ENCODE measurements at regions not wholly inside any gene's neighbourhood (a gene's known extent, or its start where the extent isn't known, plus 50 kb on each side); places are given as distances from the start of the nearest gene placed in this dataset.

DNA sequence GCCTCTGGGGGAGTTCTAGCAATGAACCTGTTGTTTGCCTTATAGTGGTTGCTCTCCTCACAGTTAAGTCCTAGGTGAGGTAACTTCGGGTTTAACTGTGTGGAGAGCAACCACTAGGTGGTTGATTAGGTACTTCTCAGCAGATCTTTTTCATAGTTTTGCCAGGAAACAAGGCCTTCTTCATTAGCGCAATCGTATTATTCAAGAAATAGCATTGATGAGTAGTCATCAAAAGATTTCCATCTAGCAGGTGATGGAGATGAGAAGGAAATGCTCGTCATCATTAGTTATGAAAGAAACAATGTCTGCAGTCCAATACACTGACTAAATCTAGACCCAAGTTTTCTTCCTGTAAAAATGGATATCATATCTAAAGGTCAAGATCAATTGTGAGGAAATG, 923.3 kb downstream of the AACS start:
- no peaks in the 10 kb centered on the region for H3K27me3 ChIP-seq (replicated peaks in 1 of 2; ENCODE audit: control insufficient read depth in 2 of 2, insufficient read depth in 2 of 2, low read length in 1 of 2)
- H3K79me2 ChIP-seq (ENCODE audit: control insufficient read depth, insufficient read depth, low read length): no peaks in the 10 kb centered on the region
- ChIA-PET RAD21 (ENCODE audit: unreplicated experiment) (no interaction called here), POLR2A (no interaction called here), CTCF (no interaction called here), SMC1A (ENCODE audit: uncharacterized antibody, unreplicated experiment) (no interaction called here)
- 63% methylated on average over 4 of the region's 4 CpGs for WGBS (ENCODE audit: insufficient coverage, insufficient replicate concordance, low lambda C conversion rate, missing lambda C conversion rate)
- in situ Hi-C loops (cut with MboI): no loop called here
- H3K9me3 ChIP-seq (replicated peaks; ENCODE audit: control insufficient read depth, insufficient read depth, low read length): no peaks in the 10 kb centered on the region
- H3K36me3 ChIP-seq (ENCODE audit: control insufficient read depth in 2 of 2, insufficient read depth in 2 of 2, low read length in 1 of 2): no peaks in the 10 kb centered on the region
- no peak overlapping the region for H2AFZ ChIP-seq (ENCODE audit: control insufficient read depth, low read depth, low read length)
- FAIRE-seq (no peak), DNase-seq (ENCODE audit: low read depth, low spot score) (no peak), ATAC-seq (no peak)
- no peak overlapping the region for H3K9ac ChIP-seq (ENCODE audit: control insufficient read depth, insufficient read depth, low read length)
- TF ChIP-seq SMAD1 (IDR thresholded peaks at IDR 0.05; ENCODE audit: low read depth, partially characterized antibody) (no peak), TAF1 (IDR thresholded peaks at IDR 0.05; ENCODE audit: borderline replicate concordance, low read depth, low read length) (no peak), POLR2A (IDR thresholded peaks at IDR 0.05; ENCODE audit: low read depth, low read length) (no peak), ATF7 (IDR thresholded peaks at IDR 0.05; ENCODE audit: low read depth) (no peak), YBX1 (IDR thresholded peaks at IDR 0.05) (no peak), BMI1 (IDR thresholded peaks at IDR 0.05; ENCODE audit: borderline replicate concordance) (no peak), RELA (IDR thresholded peaks at IDR 0.05; ENCODE audit: borderline replicate concordance, partially characterized antibody) (no peak), SIN3A (IDR thresholded peaks at IDR 0.05; ENCODE audit: low read depth, low read length) (no peak), HDGF (IDR thresholded peaks at IDR 0.05) (no peak), NR2F1 (conservative IDR thresholded peaks at IDR 0.05) (no peak), CREM (IDR thresholded peaks at IDR 0.05; ENCODE audit: low read depth) (no peak), JUNB (IDR thresholded peaks at IDR 0.05) (no peak), RB1 (IDR thresholded peaks at IDR 0.05; ENCODE audit: borderline replicate concordance) (no peak), JUND (IDR thresholded peaks at IDR 0.05; ENCODE audit: low read depth, low read length) (no peak), RFX5 (IDR thresholded peaks at IDR 0.05; ENCODE audit: low read depth, low read length) (no peak), CBX3 (IDR thresholded peaks at IDR 0.05; ENCODE audit: borderline replicate concordance, low read depth) (no peak), SRF (IDR thresholded peaks at IDR 0.05; ENCODE audit: low read depth in 2 of 2, low read length in 2 of 2) (no peak)
- TF ChIP-seq, protein P1, sequence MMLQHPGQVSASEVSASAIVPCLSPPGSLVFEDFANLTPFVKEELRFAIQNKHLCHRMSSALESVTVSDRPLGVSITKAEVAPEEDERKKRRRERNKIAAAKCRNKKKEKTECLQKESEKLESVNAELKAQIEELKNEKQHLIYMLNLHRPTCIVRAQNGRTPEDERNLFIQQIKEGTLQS (IDR thresholded peaks at IDR 0.05; ENCODE audit: borderline replicate concordance, extremely low read depth, low read depth, low read length): no peak
- TF ChIP-seq, protein P2, sequence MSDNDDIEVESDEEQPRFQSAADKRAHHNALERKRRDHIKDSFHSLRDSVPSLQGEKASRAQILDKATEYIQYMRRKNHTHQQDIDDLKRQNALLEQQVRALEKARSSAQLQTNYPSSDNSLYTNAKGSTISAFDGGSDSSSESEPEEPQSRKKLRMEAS (IDR thresholded peaks at IDR 0.05; ENCODE audit: low read depth, low read length): no peak
- TF ChIP-seq, protein P3, sequence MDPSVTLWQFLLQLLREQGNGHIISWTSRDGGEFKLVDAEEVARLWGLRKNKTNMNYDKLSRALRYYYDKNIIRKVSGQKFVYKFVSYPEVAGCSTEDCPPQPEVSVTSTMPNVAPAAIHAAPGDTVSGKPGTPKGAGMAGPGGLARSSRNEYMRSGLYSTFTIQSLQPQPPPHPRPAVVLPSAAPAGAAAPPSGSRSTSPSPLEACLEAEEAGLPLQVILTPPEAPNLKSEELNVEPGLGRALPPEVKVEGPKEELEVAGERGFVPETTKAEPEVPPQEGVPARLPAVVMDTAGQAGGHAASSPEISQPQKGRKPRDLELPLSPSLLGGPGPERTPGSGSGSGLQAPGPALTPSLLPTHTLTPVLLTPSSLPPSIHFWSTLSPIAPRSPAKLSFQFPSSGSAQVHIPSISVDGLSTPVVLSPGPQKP (IDR thresholded peaks at IDR 0.05; ENCODE audit: low read depth, low read length): no peak
- no peak overlapping the region for H3K27ac ChIP-seq (ENCODE audit: control insufficient read depth, insufficient read depth)
- intact Hi-C loops (cut with micrococcal nuclease; ENCODE audit: unreplicated experiment): no loop called here
- no TSS peak for BruUV-seq (replicated peaks)
- H4K20me1 ChIP-seq (ENCODE audit: control insufficient read depth, insufficient read depth): no peaks in the 10 kb centered on the region
- H3K4me1 ChIP-seq (ENCODE audit: control insufficient read depth, insufficient read depth, low read length): no peaks in the 10 kb centered on the region
- no peak overlapping the region for H3K4me2 ChIP-seq (ENCODE audit: control insufficient read depth, insufficient read depth)
- no peak overlapping the region for H3K4me3 ChIP-seq
